GM19463 (cell line): ENCODE measurements at regions not wholly inside any gene's neighbourhood (a gene's known extent, or its start where the extent isn't known, plus 50 kb on each side); places are given as distances from the start of the nearest gene placed in this dataset.
"Not testable (repeated sequence)": the region's sequence is repeated elsewhere in the genome, so short reads cannot be mapped to it uniquely, and the experiment has no call there.

Experiments
- ATAC-seq: cut with Tn5 transposase; IDR thresholded peaks from one replicate; pipeline ENCODE4 v1.9.1; 2021; ENCODE audit warnings: mild to moderate bottlenecking, moderate library complexity; ENCODE audit not compliant: unreplicated experiment

- ATAC-seq, result no peak
These were observed 101.1 kb downstream of the PRKAB2 start for GRCh38 chr1:147071142-147071541.

- no peak for ATAC-seq
These were observed 109.3 kb downstream of the PRKAB2 start for GRCh38 chr1:147062956-147063355.

- not testable (repeated sequence) for ATAC-seq
These were observed 110.4 kb downstream of the PRKAB2 start for GRCh38 chr1:147061880-147062279.

GRCh38 chr1:147053269-147053668 lies 115.1 kb downstream of the NBPF12 start:
- peak; percentile 57 for ATAC-seq

- ATAC-seq, result no peak
These were observed 114.6 kb downstream of the NBPF12 start for GRCh38 chr1:147052677-147053076.

- no peak for ATAC-seq
These were observed 114.0 kb downstream of the NBPF12 start for GRCh38 chr1:147052143-147052542.

GRCh38 chr1:147051136-147051535 lies 113.0 kb downstream of the NBPF12 start:
- ATAC-seq, result no peak

- ATAC-seq, result no peak
These were observed 112.5 kb downstream of the NBPF12 start for GRCh38 chr1:147050654-147051053.

- ATAC-seq, result peak; percentile 66
These were observed 108.8 kb downstream of the NBPF12 start for GRCh38 chr1:147046863-147047394.

GRCh38 chr1:147046189-147046862 lies 108.2 kb downstream of the NBPF12 start:
- ATAC-seq, result peak; percentile 61
